ENCODE measurements at regions not wholly inside any gene's neighbourhood (a gene's known extent, or its start where the extent isn't known, plus 50 kb on each side); places are given as distances from the start of the nearest gene placed in this dataset.

GRCh38 chr15:75129788-75130187 is 71.9 kb upstream of the C15orf39 start:
- TF ChIP-seq CTCF (IDR thresholded peaks at IDR 0.05) (no peak), POLR2A (IDR thresholded peaks at IDR 0.05) (no peak)
